HG03469 (cell line): ENCODE measurements at regions not wholly inside any gene's neighbourhood (a gene's known extent, or its start where the extent isn't known, plus 50 kb on each side); places are given as distances from the start of the nearest gene placed in this dataset.
A peak's percentile ranks its signal among the peaks of the same experiment; 100 is the strongest.

Source experiments
- ATAC-seq: cut with Tn5 transposase; IDR thresholded peaks from one replicate; pipeline ENCODE4 v1.9.1; 2021; ENCODE audit warnings: mild to moderate bottlenecking, moderate library complexity, moderate number of reproducible peaks; ENCODE audit not compliant: unreplicated experiment

DNA sequence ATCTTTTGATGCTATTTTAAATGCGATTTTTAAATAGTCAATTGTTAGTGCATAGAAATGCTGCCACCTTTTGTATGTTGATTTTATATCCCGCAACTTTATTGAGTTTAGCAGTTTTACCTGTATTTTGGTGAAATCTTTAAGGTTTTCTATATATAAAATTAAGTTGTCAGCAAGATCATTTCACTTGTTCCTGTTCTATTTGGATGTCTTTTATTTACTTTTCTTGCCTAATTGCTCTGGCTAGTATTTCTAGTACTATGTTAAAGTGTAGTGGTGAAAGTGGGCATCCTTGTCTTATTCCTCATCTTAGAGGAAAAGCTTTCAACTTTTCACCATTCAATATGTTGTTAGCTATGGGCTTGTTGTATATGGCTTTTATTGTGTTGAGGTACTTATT is 813.3 kb upstream of the CELF2 start:
- ATAC-seq: no peak

DNA sequence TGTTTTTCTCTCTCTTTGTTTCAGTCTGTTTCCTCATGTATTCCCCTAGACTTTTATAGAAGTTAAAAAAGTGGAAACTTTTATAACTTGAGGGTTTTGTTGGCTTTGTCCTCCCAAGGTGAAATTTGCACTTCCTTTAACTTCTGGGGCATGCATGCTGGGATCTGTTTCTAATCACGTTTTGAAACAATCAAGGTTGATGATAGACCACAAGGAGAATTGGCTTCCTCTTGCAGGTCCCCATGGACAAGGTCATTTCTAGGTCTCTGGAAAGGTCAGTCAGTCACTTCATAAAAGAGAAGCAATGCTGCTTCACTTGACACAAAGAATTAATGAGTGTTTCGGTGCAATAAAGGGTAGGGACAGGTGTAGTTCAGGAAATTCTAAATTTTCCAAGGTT is 811.8 kb upstream of the CELF2 start:
- ATAC-seq: no peak

DNA sequence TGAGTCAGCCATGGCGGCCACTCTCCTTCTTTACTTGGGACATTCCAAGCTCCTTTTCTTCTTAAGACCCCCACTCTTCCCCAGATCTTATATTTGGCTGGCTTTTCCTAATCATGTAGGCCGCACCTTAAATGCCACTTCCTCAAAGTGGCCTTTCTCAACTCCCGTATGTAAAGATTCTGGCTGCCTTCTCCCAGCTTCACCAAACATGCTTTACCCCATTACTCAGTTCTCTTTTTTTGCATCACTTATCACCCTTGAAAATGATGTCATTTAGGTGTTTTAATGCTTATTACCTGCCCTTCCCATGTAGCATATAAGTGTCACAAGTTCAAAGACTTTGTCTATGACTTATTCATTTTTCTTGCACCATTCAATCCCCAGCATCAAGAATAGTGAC is 810.1 kb upstream of the CELF2 start:
- no peak for ATAC-seq

DNA sequence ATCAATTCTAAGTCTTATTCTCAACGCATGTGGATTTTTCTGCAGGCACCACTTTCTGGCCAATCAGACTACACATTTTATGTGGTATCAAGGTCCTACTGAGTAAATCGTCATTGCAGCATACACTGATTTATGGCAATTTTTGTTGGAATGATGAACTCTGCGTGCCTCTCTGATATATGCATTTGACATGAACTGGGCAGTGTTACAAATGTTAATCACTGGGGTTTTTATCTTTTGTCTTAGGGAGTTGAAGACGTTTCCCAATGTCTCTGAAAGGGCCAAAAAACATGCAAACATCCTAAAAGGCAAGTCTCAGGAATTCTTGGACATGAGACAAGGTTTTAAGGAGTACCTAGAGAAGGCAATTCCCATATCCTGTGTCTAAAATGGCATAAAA is 809.5 kb upstream of the CELF2 start:
- ATAC-seq: no peak

DNA sequence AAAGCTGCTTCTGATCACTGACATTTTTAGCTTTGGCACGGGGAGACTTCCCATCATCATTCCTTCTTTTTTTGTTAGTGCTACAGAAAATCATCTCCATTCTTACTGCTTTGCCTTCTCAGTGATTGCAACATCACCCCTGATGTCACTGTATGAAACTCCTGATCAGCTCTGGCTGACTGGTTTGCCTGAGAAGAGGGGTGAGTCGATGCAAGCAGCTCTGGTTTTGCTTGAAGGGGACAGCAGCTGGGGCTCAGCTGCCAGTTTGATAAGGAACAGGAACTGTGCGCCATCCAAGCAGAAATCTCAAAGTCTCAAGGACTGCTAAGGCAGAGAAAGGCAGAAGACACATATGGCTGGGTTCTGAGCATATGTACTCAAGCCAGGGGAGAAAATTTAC is 808.5 kb upstream of the CELF2 start:
- peak; percentile 66 for ATAC-seq

DNA sequence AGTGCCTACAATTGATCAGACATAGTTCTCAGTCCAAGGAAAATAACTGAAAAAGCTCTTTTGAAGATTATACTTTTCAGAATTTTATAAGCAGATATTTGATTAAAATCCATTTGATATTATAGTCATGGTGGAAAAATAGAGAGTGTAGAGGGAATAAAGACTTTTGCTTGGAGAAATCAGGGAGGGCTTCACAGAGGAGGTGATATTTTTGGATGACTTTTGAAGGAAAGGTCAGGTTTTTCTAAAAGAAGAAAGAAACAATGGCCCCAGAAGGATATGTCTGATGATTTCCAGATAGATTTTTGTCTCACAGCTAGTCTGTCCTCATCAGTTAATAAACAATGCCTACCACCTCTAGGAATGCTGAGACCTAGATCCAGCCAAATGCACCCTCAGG is 806.3 kb upstream of the CELF2 start:
- no peak for ATAC-seq

DNA sequence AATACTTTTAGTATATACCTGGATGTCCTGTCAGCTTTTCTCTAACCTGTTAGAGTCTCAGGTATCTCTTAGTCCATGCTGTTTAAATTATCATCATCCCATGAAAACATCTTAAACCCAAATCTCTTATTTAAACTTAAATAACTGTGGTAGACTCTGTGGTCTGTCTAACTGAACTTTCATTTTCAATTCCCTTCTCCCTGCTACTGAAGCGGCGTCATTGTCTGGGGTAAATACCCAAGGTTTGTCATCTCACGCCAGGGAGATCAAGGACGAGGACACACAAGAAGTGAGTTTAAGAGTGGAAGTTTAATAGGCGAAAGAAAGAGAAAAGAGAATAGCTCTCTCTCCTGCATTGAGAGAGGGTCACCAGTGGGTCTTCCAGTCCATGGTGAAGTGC is 804.4 kb upstream of the CELF2 start:
- peak; percentile 66 for ATAC-seq

DNA sequence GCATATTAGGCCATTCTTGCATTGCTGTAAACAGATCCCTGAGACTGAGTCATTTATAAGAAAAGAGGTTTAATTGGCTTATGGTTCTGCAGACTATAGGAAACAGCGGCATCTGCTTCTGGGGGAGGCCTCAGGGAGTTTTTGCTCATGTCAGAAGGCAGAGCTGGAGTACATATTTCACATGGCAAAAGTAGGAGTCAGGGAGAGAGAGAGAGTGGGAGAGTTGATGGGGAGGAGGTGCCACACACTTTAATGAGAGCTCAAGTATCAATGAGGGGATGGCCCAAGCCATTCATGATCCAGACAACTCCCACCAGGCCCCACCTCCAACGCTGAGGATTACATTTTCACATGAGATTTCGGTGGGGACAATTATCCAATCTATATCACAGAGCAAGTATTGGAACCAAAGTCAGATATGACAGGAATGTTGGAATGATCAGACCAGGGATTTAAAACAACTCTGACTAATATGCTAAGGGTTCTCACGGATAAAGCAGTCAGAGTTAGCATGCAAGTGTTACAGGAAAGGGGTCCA is 795.3 kb upstream of the CELF2 start:
- ATAC-seq: no peak

DNA sequence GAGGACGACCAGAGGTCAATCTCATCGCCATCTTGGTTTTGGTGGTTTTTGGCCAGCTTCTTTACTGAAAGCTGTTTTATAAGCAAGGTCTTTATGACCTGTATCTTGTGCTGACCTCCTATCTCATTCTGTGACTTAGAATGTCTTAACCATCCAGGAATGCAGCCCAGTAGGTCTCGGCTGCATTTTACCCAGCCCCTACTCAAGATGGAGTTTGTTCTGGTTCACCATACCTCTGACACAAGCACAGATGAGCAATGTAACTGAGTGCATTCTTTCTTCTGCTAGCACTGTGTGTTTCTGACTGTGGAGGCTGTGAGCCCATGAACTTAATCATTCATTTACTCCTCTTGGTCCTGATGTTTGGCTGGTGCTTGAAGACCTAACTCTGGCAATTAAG is 794.5 kb upstream of the CELF2 start:
- no peak for ATAC-seq

DNA sequence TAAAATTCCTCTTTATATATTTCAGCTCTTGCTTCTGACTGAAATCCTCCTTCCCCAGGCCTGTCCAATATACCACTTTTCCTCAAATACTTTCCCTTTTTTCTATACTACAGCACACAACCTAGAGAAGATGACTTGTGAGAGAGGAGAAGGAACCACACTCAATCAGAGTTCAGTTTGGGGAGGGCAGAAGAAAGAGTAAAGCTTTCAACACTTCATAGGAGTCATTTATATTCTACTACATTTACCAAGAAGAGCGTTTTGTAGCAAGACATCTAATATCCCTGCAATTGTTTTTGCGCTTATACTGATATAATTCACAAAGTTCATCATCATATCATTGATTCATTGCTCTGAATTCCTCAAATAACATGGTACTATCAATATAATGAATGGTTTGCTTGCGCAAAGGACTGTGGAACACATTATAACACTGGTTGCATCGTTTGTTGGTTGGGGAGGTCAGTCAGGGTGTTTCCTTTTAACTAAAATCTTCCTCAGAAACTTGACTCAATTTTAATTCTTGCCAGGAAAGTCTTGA is 792.5 kb upstream of the CELF2 start:
- no peak for ATAC-seq

DNA sequence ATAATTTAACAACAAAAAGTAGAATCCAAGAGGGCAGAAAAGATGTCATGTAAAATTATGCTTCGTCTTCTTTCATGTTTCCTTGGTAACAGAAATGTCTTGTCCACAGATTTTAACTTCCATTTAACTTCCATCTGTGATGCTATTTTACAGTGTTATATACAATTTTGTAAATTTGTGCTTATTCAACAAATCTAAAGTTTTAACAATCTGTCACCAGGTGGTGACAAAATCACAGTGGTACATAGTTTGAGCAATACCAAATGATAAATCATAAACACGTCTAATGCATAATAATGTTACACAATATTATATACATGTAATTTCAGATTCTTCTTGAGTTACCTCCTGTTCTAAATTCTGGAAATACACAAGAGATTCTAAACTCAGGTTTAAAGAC is 784.4 kb upstream of the CELF2 start:
- ATAC-seq: no peak

DNA sequence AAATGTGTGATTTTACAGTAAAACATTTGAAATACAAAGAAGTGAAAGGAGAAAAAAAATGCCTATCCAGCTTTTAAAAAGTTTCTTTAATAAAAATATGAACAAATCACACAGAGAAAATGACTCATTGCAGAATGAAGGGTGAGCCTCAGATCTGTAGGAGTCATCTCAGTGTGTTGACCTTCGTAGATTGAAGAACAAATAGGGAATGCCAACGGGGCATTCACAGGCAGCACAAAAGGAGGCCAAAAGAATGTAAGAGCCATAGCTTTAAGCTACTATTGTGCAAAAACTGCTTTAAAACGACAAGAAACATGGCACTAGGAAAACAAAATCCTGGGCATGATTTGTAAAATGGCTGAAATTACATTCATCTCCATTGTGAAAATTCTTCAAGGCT is 782.7 kb upstream of the CELF2 start:
- no peak for ATAC-seq

DNA sequence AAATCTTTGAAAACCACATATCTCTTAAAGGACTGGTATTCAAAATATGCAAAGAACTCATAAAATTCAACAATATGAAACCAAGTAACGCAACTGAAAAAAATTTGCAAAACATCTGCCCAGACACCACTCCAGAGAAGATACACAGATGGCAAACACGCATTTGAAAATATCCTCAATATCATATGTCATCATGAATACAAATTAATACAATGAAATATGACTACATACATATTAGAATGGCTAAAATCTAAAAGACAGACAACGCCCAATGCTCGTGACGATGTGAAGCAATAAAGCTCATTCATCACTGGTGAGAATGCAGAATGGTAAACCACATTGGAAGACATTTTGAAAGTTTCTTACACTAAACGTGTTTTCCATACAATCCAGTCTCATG is 770.1 kb upstream of the CELF2 start:
- no peak for ATAC-seq

DNA sequence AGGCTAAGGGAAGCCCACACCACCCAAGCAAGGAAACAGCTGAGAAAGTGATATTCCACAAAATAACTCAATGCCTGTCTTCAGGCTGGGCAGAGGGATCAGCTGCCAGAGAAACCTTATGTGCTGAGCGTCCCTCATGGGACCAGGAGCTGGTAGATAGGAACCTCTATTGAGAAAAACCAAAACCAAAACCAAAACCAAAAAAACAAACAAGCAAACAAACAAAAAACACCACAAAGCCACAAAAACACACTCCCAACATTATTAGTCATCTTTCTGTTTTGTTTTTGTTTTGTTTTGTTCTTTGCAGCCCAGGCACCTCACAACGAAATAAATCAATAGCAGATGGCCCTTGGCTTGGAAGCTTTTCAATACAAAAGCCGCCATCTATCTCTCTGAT is 760.8 kb upstream of the CELF2 start:
- ATAC-seq: no peak

DNA sequence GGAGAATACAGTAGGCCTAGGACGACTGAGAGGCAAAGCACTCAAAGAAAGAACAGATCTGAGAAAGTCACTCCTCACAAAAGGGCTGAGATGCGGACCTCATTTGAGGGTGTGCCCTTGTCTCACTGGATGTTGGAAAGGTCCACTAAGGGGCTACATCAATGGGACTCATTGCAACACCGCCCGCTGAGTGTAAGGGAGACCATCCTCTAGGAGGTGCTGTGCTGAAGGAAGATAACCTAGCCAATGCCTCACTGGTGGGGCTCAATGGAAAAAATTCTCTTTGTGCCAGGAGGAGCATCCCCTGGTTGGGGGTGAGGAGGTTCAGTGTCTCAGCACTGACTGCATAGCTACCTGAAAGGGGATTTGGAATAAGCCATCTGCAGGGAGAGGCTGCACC is 758.7 kb upstream of the CELF2 start:
- no peak for ATAC-seq

DNA sequence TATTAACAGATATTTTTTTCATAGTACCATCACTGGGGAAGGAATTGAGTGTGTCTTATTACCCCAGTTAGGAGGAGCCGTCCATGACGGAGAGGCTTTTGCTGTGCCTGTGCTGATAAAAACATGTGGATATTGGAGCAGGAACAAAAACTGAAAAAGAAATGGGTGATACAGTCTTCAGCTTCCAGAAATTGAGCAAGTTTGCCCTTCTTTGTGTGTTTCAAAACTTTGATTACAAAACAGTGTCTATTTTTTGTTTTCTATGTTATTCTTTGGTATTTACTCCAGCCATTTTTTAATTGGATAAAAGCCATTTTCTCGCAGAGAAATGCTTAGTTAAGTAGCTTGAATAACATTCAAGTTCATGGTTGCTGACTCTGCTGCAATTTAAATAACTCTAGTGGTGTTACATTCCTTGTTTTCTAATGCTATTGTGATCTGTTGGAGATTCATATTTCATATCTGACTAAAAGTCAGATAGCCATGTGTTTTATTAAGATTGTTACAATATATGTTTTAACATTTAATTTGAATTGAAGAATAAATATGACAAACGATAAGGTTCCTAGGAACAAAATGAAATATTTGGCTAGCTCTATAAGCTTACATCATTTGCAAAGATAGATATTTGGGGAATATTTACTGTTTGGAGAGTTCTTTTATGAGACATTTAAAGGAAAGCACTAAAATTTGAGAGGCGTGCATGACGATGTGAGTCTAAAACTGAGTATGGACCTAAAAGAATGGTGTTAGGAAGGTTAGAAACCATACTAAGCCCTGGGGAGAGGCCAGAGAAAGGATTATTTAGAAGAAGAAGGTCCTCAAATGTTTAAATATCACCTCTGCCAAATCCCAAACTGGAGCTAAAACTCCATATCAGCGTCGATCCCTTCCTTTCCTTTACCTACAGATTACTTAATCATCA is 747.3 kb upstream of the CELF2 start:
- no peak for ATAC-seq

DNA sequence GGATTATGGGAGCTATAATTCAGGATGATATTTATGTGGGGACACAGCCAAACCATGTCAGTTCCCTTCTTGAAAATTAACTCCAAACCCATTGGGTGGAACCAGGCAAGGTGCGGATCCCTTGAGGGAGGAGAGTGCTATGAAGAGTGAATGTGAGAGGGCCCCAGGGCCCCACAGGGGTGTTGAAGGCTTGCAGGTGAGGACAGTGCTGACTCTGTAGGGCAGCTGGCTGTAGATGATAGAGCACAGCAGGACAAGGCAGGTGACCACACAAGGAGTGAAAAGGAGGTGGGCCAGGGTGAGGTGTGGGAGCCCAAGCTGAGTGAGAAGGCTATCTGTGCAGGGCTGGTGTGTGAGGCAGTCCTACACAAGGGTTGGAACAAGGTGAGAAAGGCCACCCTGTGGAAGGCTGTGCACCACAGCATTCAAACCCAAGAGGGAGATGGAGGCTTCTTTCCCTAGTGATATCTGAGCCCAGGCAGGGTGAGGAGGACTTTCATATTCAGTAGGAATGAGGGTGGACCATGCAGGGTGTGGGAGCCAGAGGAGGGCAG is 746.0 kb upstream of the CELF2 start:
- no peak for ATAC-seq

DNA sequence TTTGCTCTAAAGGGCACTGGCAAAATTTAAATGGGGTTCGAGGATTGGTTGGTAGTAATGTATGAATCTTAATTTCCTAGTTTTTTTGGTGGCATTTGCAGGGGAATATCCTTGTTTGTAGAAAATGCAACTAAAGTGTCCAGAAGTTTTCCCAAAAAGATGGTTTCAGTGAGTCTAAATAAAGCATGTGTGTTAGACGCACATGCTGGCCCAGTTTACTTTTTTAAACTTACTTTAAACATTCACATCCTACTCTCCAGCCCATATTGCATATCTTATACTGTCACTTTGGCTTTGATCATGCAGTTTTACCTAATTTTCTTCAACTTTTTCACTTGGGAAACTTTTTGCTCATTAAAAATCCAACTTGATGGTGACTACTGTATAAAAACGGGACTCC is 744.0 kb upstream of the CELF2 start:
- no peak for ATAC-seq

DNA sequence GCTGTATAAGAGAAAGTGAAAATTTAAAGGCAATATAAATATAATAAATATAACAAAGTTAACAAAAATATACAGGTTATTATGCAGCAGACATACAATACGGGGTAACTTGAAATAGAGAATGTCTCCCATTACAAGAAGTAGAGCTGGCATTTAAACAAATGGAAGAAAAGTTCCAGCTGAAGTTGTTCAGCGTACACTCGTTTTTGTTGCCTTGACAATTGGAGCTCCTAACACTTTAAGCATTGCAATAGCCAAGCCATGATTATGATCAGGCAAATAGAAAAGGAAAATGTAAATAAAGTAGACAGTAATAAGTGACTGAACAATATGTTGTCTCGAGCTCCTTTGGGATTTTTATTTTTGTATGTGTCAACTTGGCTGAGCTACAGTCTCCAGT is 737.8 kb upstream of the CELF2 start:
- no peak for ATAC-seq

DNA sequence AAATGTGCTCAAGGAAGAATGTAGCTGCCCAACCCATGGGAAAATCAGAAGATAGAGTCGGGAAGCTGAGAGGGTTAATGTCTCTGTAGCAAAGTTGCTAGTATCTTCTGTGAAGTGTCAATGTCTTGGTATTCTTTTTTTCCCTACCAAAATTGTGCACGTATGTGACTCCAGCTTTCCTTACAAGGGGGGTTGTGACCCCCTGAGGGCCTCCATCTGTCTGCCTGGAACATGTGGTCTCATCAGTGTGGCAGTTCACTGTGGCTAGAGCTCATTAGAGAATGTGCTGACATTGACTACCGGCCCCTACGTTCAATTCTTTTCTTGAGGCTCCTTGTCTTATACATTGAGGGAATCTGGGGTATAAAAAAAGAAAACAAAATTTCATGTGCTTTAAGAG is 725.2 kb upstream of the CELF2 start:
- no peak for ATAC-seq

DNA sequence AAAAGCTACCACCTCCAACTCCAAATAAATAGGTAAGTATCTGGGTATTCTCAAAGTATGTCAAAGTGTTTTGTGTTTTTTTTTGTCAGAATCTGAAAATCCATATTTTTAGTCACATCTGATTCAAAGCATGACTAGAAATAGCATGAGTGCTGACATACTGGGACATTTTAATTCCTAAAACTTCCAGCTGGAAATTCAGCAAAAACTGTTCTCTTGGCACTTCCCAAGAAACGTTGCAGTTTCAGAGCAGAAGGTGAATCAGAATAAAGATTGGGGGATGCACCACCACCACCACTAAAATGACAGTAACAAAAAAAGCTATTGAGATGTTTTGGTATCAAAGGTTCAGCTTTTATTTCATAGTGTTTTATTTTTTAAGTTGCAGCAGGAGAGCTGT is 724.6 kb upstream of the CELF2 start:
- ATAC-seq: no peak

DNA sequence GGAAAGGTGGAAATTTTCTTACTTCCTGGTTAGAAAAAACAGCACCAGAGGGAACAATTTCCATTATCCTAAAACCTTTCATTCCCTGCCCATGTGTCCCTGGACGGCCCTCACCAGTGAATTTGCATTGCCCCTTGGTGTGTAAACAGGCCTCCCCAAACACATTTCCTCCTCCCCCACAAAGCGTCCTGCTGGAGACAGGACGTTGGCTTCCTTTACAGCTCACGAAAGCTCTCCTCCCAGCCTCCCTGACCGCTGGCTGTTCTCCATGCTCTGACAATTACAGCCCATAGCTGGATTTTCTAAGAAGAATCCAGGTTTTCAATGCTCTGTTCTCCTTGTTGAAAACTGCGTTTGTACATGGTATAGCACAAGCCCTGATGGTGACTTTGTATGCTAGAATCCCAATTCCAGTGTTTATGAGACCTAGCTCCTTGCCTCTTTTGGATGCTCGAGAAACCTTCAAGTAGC is 724.2 kb upstream of the CELF2 start:
- no peak for ATAC-seq
